Thyroid gland (tissue), 4 donors: ENCODE measurements at regions not wholly inside any gene's neighbourhood (a gene's known extent, or its start where the extent isn't known, plus 50 kb on each side); places are given as distances from the start of the nearest gene placed in this dataset.

Experiments used
- POLR2A ChIP-seq, 2 donors: fragments of 450-650 bp; IDR thresholded peaks; one replicate each; pipeline ENCODE4 v1.6.1; 2017; ENCODE audit warnings: antibody characterized with exemption in 2 of 2, mild to moderate bottlenecking in 2 of 2, moderate library complexity in 1 of 2
- TF ChIP-seq, protein P1 (sequence below), 6 experiments: fragments of 200-600 bp in 3 of 6; fragments of 450-650 bp in 3 of 6; sonication (generic) in 3 of 6; IDR thresholded peaks; one replicate each; pipeline ENCODE4 v1.5.1; 2016 to 2019; ENCODE audit warnings: antibody characterized with exemption in 6 of 6, mild to moderate bottlenecking in 2 of 6, inconsistent platforms in 1 of 6, moderate library complexity in 1 of 6

DNA sequence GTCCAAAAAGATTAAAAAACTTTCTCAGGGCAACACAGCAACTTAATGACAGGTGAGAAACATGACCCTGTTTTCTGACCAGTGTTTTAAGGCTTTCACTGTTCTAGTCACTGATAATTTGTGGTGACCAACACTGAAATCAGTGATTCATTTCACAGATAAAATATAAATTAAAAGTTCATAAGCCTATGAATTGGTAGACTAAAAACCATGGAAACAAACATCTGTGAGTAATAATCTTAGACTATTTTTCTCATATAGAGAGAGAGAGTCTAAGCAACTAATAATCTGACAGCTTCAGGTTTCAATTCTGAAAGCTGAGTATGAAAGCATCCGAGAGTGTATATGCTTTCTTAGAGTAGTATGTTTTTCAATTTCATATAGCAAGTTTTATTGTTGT lies 536.9 kb downstream of the ADGRL2 start:
- TF ChIP-seq, protein P1, sequence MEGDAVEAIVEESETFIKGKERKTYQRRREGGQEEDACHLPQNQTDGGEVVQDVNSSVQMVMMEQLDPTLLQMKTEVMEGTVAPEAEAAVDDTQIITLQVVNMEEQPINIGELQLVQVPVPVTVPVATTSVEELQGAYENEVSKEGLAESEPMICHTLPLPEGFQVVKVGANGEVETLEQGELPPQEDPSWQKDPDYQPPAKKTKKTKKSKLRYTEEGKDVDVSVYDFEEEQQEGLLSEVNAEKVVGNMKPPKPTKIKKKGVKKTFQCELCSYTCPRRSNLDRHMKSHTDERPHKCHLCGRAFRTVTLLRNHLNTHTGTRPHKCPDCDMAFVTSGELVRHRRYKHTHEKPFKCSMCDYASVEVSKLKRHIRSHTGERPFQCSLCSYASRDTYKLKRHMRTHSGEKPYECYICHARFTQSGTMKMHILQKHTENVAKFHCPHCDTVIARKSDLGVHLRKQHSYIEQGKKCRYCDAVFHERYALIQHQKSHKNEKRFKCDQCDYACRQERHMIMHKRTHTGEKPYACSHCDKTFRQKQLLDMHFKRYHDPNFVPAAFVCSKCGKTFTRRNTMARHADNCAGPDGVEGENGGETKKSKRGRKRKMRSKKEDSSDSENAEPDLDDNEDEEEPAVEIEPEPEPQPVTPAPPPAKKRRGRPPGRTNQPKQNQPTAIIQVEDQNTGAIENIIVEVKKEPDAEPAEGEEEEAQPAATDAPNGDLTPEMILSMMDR (IDR thresholded peaks at IDR 0.05): no peak
- no peak for TF ChIP-seq POLR2A (IDR thresholded peaks at IDR 0.05)
